Left renal cortex interstitium (tissue), 4 donors: ENCODE measurements at regions not wholly inside any gene's neighbourhood (a gene's known extent, or its start where the extent isn't known, plus 50 kb on each side); places are given as distances from the start of the nearest gene placed in this dataset.
A peak's percentile ranks its signal among the peaks of the same experiment; 100 is the strongest.
"Not testable (repeated sequence)": the region's sequence is repeated elsewhere in the genome, so short reads cannot be mapped to it uniquely, and the experiment has no call there.

Source experiments
- DNase-seq, 4 donors: peaks; one replicate each; pipeline ENCODE4 v3.0.0-alpha.2; 2013; ENCODE audit warnings: low read depth in 4 of 4, low spot score in 2 of 4, missing footprints in 1 of 4

DNA sequence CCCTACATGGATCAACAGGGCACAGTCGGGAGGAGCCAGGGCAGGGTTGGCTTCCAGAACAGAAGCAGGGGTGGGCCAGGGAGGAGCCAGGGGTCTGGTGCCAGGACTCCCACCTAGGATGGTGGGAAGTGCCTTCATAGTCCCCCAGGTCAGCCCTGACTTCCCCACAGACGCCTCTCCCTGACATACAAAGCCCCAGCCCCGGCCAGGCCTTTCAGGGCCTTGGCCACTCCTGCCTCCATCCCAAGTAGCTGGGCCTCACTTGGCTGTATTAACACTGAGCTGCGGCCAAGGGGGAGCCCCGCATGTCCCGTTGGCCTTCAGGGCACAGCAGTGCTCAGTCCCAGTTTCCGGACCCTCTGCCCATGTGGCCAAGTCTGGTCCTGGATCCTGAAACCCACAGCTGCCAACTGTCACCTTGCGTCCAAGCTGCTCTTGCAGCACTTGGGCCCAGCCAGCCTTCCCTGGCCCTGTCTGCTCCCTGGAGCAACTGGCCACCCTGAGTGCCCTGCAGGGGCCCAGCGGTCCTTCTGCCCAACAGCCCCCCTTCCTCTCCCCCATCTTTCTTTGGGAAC is 627.8 kb downstream of the MATN1 start:
- DNase-seq: no peak

DNA sequence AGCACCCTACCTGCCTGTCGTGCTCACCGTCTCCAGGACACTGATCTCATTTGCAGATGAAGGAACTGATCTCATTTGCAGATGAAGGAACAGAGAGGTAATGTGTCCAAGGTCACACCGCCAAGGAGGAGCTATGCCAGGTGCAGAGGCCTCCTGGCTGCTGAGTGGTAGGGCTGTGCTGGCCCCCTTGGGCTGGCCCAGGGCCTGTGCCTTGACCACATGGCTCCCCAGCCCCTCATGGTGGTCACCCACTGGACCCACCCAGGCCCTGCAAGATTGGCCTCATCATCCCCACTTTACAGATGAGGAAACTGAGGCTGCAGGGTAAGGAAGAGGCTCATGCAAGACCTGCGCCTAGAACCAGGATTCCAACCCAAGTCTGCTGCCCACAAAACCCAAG is 628.3 kb downstream of the MATN1 start:
- DNase-seq: no peak

DNA sequence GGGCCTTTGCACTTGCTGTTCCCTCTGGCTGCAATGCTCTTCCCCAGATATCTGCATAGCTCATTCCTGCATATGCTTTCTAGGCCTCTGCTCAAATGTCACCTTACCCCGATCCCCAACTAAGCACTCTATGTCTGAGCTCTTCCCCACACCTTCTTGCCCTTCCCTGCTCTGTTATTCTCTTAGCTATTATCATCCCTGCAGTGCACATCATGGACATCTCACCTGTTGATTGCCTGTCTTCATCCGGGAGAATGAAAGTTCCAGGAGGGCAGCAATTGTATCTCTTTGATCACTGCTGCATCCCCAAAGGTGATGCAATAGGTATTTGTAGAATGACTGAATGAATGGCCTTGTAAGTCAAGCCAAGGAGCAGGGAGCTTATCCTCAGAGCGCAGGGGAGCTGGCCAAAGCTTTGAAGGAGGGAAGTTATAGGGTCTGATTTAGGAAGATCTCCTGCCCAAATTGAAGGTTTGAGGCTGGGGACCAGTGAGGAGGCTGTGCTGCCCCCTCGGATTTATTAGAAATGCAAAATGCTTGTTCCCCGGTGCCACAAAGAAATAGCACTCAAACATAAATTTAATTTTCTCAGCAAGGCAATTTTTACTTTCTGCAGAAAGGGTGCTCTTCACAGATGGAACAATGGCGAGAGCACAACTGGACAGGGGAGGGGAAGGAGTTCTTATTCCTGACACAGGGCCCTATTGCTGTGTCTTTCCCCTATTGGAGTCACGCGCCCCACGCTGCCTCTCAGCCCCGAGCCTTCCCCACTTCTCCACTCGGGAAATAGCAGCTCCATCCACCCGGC is 631.1 kb downstream of the MATN1 start:
- DNase-seq: no peak

DNA sequence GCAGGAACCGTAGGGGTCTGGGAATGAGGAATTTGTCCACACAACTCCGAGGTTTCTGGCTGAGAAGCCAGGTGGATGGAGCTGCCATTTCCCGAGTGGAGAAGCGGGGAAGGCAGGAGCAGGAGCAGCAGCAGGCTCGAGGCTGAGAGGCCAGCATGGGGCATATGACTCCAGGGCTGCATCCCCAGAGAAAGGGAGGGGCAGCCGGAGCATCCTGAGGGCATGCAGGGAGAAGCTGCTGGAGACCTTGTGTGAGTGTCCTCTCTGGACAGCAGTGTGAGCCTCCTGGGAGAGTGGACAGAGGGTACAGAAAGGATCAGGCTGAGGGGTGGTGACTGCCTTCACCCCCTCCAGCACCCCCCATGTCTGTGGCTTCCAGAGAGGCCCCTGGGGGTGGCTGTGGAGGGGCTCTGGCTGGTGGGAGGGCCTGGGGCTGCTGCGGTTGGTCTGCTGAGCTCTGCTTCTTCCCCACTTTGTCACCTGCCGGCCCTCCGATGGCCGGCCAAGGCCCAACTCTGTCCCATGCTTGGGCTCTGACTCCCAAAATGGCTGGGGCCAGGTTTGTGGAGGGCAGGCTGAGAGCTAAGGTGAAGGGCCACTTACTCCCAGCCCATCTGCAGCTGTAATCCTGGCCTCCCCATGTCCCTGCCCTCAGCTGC is 633.1 kb downstream of the MATN1 start:
- DNase-seq: no peak

DNA sequence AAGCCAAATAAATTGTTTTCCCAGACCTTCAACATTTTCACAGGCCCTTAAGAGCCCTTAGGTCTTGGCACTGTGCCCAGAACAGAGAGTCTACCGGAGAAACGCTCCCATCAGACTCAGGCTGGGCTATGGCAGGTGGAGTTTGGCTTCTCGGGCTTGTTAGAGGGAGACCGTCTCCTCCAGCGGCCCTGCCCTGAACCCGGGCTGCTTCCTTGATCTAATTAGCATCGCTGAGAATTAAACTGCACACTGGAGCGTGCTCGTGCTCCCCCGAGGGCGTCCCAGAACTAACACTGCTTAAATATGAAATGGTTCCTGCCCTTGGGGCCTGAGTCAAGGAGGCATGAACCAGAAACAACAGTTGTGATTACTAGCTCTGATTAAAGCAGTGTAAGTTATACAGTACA is 634.4 kb downstream of the MATN1 start:
- peak in 2 of 4 donors; percentile 28 to 31 for DNase-seq

DNA sequence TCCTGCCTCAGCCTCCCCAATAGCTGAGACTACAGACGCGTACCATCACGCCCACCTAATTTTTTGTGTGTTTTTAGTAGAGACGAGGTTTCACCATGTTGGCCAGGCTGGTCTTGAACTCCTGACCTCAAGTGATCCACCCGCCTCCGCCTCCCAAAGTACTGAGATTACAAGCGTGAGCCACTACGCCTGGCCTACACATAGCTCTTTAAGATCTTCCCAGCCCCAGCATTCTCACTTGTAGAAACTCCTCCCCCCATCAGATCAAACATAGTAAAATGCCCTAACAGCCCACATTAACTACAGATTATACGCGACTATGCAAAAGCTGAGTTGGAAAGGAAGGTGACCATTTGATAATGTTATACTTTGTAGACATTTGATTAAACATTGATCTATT is 634.8 kb downstream of the MATN1 start:
- no peak for DNase-seq

DNA sequence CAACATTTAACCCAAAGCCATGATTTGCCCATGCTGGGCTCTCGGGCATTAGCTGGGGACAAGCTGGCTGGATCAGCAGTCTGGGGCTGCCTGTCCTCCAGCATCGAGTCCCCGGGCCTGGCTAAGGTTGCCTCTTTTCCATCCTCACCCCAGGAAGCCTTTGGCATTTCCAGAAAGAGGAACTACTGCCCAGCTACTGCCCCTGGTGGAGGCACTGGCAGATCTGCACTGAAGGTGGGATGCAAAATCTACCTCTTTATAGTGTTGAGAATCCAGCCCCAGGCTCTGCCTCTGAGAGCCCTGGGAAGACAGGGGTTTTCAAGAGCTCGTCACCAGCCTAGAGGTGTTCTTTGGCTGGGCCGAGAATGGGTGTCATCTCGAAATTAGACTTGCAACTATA is 635.9 kb downstream of the MATN1 start:
- no peak for DNase-seq

DNA sequence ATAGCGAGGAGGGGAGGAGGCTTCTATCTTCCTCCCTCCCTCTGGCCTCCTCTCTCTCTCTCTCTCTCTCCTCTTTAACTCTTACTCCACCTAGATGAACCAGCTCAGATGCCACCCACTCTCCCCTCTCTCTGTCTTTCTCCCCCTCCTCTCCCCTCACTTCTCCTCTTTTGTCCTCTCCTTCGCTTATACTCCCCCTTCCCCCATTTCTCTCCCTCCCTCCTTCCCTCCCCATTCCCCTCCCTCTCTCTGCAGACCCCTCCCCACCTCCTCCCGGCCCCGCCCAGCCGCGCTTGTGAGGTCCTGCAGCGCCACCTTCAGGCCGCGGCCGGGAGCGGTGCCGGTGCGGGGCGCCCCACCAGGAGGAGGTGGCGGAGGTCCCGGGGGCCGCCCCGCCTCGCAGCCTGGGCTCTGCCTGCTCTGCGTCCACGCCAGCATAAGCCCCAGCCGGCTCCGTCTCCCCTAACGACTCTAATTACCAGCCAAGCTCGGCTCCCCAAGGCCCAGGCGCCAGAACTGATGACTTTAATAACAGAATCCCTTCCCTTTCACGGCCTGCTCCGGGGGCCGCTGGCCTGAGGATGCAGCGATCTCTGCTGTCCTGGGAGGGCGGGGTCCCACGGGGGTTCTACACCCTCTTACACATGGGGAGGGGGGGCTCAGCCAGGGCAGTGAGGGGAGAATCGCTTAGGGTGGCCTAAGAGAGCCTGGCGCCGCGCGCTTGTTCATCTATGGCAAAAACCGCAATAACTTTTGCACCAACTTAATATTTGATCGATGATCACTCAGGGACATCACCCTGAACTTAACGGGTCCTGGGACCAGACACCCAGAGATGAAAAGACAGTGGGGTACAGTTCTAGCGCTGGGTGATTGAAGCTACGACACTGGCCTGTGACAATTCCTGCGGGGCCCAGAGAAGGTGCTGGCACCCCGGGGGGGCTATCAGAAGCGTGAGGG is 637.3 kb downstream of the MATN1 start:
- peak in 2 of 4 donors; percentile 32 to 34 for DNase-seq

DNA sequence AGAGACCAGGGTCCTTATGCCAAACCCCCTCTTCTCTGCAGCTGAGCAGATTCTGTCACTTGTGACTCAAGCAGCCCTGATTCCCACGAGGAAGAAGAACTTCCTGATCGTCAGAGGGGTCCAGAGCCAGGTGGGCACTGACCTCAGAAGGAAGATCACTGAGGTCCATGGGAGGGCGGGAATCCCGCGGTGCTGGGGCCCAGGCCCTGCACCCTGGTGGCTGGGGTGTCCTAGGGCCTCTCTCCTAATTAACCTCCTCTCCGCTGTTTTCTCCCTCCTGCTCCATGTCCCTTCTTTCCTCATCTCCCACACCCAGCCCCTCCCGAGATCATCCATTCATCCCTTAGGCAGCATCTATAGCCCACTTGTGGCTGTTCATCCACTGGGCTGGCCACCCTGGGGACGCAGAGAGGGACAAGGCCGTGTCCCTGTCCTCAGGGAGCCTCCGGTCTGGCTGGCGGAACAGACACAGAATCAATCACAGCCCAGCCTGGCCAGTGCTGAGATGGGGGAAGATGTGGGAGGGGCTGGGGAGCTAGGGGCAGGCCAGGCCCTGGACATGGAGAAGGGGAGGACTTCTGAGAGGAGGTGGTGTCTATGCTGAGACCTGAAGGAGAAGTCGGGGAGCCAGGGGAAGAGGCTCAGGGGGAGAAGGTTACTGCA is 638.3 kb downstream of the MATN1 start:
- no peak for DNase-seq

DNA sequence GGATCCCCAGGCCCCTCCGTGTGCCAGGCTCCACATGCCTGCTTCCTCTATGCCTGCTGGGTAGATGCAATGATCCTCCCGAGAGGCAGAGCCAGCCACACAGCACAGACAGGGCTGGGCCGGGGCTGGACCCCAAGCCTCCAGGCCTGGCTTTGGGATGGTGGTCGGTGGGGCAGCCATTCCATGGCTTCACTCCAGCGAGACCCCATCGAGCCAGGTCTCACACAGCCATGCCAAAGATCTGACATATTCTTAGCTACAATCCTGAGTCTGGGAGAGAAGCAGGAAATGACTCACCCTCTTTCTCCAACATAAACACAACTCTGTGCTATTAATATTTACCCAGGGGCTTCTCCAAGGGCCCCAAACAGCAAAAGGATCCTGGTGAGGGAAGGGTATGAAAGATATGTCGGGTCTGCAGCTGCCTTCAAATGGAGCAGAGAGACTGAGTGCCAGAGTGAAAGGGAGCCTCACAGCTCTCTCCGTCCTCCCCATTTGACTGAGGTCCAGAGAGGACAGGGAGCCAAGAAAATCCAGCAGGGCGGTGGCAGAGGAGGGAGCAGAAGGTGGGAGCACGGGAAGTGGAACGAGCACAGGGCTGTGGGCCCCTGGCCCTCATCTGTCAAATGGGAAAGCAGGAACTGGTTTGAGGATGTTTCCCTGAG is 639.5 kb downstream of the MATN1 start:
- DNase-seq: no peak

DNA sequence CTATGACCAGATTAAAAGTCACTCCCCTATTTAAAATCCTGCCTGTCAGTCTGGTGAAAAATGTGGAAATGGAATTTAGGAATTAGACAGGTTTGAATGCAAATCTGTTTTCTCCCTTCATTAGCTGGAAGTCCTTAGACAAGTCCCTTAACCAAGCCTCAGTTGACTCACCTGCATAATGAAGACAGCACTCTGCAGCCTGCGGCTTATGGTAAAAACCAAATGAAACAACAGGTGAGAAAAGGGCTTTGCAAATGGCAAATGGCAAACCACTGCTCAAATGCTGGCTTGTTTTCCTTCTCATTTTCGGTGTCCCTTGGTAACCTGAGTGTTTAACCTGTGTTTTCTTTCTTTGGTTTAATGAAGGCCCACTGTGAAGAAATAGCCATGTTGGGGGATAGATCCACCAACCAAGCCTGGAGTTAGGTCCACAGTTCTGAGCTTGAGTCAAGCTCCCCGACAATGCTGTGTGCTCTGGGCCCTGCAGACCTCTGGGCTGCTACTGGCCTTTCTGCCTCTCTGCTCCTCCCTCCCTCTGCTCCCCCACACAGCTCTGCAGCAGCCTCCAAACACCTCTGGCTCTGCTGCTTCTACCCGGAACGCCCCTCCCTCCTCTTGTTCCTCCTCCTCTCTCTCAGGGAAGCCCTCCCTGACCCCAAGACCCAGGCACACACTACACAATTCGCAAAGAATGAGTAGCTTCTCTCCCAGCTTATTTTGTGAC is 641.8 kb downstream of the MATN1 start:
- no peak for DNase-seq

DNA sequence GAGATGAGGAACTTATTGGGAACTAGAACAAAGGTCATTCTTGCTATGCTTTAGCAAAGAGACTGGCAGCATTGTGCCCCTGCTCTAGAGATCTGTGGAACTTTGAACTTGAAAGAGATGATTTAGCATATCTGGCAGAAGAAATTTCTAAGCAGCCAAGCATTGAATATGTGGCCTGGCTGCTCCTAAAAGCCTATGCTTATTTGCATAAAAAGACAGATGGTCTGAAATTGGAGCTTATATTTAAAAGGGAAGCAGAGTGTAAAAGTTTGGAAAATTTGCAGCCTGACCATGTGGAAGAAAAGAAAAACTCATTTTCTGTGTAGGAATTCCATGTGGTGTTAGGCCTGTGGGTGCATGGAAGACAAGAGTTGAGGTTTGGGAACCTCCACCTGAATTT is 647.5 kb downstream of the MATN1 start:
- DNase-seq: not testable (repeated sequence)

DNA sequence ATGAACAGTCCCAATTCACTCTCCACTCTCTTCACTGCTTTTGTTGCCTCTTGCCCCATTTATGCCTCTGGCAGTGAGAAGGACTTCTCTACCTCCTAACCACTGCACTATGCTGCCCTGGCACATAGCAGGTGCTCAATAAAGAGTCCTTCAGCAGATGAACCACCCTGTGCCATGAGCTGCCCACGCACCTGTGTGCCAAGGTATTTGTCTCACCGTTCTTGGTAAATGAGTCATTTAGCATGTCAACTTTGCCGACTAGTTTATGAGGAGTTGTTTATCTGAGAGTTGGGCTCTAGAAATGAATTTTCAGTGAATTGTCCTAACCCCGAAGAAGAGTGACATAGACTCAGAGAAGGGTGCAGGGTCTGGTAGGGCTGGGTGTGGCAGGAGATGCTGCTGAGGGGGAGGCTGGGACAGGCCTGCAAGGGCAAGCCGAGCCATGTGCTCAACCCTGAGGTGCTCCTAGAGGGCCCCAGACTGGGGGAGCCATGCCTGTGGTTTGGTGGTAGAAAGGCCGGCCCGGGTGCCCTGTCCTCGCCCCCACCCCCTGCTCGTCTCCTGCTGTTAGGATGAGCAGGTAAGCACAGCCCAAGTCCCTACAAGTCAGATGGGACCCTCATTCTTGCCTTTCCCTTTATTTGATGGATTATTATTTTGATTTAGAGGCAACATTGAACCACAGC is 654.5 kb downstream of the MATN1 start:
- no peak for DNase-seq

DNA sequence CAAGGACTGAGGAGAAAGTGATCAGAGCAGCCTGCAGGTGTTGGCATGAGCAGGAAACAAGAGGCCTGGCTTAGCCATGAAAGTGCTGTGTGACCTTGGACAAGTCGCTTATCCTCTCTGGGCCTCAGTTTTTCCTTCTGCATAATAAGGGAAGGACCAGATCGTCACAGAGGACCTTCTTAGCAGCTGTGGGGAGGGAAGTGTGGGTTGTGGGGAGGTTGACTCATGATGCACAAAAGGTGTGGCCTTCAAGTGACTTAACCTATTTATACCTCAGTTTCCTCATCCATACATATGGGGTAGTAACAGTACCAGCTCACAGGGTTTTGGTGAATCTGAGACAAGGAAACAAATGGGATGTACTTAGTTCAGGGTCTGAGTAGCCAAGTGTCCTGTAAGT is 658.8 kb downstream of the MATN1 start:
- DNase-seq: no peak

DNA sequence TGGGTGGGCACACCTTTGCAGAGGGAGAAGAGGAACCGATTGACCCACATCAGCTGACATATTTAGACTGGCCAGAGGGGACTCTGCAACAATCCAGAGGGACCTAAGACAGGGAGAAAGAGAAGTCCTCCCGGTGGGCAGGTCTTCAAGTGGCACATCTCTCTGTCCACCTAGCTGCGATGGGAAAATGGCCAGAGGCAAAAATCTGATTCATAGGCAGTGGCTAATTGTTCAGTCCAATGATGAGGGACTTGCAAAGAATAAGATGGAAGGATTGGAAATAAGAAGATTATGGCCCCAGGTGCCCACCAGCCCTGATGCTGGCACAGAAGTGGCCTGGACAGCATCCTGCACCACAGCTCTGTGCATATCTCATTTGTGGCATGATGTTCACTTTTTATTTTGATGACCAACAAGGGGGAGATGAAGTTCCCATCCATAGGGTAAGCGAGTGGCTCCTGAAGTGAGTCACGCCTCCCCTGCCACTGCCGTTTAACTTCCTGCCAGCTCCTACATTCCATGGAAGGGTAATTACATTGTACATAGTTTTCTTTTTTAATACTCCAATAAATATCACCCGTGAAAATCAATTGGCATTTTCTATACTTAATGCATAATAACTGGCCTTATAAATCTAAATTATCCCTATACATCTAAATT is 659.6 kb downstream of the MATN1 start:
- no peak for DNase-seq

DNA sequence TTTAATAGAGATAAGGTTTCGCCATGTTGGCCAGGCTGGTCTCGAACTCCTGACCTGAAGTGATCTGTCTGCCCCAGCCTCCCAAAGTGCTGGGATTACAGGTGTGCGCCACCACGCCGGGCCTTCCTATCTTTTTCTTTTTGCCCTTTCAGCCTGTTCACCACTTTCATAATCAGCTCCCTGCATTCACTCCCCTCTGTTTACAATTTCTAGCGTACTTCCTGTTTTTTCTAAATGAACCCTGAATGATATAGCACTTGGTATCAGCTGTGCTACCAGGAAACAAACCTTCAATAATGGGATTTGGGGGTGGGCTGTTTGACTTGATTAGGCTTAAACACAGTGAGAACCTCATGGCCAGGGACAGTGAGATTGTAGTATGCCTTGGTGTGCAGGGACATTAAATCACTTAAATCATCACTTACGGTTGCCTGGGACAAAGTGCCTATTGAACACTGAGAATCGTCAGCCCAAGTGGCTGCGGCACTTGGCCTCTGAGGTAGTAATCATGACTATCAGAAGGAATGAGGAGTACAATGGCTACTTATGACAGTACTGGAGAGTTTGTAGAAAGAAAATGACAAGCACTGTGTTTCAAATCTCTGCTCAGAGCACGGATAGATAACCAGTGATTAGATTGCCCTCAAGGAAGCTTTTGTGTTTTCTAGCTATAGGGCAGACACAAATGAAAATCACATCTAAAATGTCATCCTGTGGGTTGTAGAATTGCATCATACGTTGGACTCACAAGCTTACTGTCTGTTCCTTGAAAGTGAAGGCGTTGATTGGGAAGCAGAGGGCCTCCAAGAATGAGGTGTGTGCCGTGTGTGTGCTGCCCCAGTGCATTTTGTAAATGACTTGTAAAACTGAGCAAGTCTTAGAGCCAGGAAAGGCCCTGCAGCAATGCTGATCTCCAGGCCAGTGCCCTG is 661.8 kb downstream of the MATN1 start:
- no peak for DNase-seq

DNA sequence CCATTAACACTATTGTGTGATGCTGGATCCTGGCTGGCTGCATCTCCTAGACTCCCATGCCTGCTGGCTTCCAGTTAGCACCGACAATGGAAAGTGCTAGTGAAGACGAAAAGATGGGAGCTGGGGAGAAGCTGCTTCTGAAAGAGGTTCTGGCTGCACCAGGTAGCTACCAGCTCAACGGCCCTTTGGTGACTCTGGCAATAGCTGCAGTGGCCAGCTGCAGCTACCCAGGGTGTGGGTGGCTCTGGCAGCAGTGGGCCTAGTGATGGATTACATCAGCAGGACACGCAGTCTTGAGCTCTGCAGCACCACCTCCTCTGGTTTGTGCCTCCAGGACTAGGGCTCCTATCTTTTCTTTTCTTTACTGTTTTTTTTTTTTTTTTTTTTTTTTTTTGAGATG is 662.6 kb downstream of the MATN1 start:
- DNase-seq: no peak
